ENCODE measurements at regions not wholly inside any gene's neighbourhood (a gene's known extent, or its start where the extent isn't known, plus 50 kb on each side); places are given as distances from the start of the nearest gene placed in this dataset.
"Not testable (repeated sequence)": the region's sequence is repeated elsewhere in the genome, so short reads cannot be mapped to it uniquely, and the experiment has no call there.

DNA sequence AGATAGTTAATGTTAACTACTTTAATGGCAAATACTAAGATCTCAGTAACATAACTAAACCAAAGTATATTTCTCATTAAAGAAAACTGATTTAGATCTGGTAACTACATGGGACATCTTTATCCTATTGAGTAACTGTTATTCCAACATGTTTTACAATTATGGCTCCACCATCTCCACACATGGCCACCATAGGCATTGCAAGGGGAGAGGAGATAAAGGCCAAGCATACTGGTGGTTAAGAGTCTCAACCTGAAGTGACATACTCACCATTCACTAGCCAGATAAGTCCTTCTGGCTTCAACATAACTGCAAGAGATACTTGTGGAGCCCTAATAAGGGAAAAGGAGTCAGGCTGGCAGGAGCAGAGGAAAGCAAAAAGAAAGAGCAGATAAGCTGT lies 1586.4 kb upstream of the SPRY2 start:
- ATAC-seq, result no peak
- intact Hi-C loops (cut with DNase I), result no loop called here
- no peak for DNase-seq

DNA sequence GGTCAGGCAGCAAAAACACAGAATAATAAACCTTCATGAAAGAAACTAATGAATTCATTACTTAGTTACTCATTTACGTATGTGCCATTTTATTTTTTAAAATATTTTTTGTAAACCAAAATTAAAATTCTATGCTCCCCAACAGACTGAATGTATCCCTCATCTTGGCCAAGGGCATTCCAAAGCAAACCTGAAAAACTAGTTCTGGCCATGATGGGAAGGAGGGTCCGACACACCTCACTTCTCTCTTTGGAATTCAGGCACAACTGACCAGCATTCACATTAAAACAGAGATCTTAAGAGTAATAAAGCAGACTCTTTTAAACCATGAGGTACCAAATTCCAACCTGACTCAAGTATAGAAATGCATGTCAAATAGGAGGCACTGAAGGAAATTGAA lies 1576.9 kb upstream of the SPRY2 start:
- DNase-seq, result no peak
- ATAC-seq, result no peak
- intact Hi-C loops (cut with DNase I), result no loop called here

DNA sequence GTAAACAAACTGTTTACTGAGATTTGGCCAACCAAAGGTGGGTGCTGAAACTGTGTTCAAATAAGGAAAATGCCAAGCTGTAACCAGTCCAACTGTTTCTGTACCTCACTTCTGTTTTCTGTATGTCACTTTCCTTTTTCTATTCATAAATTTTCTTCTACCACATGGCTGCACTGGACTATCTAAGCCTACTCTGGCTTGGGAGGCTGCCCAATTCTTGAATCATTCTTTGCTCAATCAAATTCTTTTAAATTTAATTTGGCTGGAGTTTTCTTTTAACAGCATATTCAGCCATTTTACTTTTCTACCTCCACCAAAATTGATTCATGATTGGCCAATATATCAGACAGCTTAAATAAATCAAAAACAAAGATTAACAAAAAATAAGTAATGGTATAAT lies 1575.5 kb upstream of the SPRY2 start:
- intact Hi-C loops (cut with DNase I), result no loop called here
- ATAC-seq, result no peak
- no peak for DNase-seq

DNA sequence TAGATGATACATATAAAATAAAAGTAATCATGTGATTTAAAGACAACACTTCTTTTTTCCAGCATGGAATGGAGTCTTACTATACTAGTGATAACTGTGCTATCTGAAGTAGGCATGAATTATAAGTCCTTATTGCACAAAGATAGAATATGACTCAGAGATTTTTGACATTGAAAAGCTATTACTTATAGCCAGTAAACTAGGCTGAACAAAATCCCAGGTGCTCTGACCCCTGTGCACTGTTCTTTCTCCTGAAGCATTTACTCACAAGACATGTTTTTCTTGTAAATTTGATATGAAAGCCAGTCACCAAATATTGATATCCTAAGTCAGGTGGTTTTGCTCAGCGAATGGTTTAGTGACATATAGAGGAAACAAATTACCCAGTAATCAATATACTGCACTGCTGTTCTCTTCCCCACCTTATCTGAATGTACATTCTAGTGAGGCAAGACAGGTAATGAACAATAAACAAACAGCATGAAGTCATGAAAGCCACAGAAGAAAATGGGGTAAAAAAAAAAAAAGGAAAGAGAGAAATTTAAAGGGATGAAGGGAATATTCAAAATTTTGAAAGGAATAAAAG lies 1567.0 kb upstream of the SPRY2 start:
- intact Hi-C loops (cut with DNase I), result no loop called here
- no peak for DNase-seq
- no peak for ATAC-seq

DNA sequence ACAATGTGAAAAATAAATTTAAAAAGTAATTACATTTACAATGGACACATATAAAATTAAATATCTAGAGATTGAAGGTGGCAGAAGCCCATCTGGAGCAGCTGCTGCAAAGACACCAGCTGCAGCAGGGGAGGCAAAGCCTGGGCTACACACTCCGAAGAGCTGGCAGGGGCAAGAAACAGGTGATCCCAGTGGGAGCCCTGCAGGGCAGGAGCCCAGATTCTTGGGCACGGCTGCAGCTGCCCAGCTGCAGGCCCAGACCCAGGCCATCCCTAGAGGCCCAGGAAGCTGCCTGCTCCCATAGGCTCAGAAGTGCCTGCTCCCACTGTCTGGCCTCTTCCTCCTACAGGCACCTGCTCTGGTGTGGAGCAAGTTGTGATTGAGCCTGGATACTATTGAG lies 1547.9 kb upstream of the SPRY2 start:
- DNase-seq, result no peak
- ATAC-seq, result no peak
- intact Hi-C loops (cut with DNase I), result no loop called here

DNA sequence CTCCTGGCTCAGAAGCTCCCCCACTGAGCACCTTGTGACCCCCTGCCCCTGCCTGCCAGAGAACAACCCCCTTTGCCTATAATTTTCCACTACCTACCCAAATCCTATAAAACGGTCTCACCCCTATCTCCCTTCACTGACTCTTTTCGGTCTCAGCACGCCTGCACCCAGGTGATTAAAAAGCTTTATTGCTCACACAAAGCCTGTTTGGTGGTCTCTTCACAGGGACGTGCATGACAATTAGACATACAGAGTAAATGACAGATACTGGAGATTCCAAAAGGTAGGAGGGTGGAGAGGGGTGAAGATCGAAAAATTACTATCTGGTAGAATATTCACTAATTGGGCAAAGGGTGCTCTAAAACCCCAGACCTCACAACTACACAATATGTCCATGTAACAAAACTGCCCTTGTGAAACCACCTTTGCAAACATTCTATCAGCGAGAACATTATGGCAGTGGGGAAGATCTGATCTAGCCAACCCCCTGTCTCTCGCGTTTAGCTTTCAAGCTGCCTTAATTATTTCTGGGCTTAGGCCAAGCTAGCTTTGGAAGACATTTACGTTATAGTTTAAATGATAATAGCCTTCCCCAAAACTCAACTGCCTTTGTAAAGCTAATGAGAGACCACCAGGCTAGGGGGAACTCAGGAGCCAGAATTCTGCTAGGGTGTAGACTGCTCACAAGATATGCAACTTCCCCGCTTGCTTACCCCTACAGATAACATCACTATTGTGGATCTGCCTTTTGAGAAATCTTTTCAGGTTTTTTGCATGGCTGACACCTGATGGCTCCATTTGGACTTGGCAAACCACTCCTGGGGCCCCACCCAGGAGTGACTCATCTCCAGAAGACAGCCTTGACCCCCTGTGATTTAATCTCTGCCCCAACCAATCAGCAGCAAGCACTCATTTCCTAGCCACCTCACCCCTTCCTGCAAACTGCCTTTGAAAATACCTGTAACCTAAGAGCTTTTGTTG lies 1534.0 kb upstream of the SPRY2 start:
- no peak for ATAC-seq
- intact Hi-C loops (cut with DNase I), result no loop called here
- no peak for DNase-seq

DNA sequence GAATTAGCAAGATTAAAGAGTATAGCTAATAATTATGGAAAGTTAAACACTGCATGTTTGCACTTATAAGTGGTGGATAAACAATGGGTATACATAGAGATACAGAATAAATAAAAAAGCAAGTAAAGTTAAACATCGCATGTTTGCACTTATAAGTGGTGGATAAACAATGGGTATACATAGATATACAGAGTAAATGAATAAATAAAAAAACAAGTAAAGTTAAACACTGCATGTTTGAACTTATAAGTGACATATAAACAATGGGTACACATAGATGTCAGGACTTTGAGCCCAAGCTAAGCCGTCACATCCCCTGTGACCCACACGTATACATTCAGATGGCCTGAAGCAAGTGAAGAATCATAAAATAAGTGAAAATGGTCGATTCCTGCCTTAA lies 1533.3 kb upstream of the SPRY2 start:
- intact Hi-C loops (cut with DNase I), result no loop called here
- ATAC-seq (no peak), DNase-seq (no peak)

DNA sequence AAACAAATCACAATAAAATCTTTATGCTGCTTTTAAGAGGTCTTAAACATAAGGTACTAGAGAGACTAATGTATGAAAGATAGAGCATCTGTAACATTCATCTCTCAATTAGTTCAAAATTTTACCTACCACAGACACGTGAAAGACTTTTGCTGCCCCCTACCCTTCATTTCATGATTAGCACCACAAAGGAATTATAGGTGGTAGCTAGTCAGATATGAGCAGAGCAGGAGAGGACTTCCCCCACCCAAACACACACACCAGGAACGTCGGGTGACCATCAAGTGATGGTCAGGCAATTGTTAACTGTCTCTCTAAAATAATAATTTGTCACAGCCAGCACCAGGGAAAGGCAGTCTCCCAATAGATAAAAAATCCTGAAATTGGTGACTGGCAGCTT lies 1531.7 kb upstream of the SPRY2 start:
- intact Hi-C loops (cut with DNase I), result no loop called here
- no peak for ATAC-seq
- DNase-seq, result no peak

DNA sequence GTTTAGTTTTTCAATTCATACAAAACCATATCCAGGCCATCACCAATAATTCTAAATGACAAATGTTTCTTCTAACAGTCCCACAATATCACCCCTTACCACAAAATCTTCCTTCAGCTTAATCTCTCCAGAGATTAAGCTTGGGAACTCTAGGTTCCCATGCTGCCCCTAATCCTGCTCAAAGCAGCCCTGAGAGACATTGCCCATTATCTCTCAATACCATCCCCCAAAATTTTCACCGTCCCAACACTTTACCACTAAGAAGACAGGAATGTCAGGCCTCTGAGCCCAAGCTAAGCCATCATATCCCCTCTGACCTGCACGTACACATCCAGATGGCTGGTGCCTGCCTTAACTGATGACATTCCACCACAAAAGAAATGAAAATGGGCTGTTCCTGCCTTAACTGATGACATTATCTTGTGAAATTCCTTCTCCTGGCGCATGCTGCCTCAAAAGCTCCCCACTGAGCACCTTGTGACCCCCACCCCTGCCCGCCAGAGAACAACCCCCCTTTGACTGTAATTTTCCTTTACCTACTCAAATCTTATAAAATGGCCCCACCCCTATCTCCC lies 1530.9 kb upstream of the SPRY2 start:
- DNase-seq; ATAC-seq; intact Hi-C loops (cut with DNase I): not testable (repeated sequence)

DNA sequence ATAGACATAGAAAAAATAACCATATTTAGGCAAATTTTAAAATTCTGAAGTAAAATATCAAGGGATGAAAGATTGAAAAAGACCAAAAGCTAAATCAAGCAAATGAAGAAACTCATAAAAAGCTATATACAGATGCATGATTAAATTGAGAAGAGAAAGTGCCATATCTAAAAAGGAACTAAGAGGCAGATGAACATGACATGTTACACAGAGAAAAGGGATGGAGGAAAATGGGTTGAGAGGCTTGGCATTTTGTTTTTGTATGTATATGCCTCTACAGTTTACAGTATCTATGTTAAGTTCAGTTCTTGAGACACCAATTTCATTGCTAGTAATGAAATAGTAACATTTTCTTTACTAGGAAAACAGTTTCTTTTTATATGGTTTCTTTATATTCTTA lies 1507.4 kb upstream of the SPRY2 start:
- no peak for ATAC-seq
- no peak for DNase-seq
- intact Hi-C loops (cut with DNase I), result no loop called here

DNA sequence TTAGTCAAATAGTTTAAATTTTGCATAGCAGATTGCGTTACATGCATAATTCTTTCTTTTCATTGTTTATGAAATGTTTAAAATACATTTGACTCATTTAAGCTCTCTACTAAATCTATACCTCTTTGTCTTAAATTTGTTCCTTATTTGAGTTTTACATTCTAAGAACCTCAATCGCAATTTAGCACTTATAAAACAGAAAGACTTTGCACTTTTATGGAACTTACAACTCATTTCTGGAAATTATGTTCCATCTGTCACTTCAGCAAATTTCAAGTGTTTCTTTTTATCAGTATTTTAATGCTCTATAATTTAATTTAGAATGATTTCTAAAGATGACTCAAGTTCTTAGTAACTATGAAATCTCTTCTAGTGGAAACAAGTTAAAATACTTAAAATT lies 1505.8 kb upstream of the SPRY2 start:
- ATAC-seq (no peak), DNase-seq (no peak)
- intact Hi-C loops (cut with DNase I), result no loop called here

DNA sequence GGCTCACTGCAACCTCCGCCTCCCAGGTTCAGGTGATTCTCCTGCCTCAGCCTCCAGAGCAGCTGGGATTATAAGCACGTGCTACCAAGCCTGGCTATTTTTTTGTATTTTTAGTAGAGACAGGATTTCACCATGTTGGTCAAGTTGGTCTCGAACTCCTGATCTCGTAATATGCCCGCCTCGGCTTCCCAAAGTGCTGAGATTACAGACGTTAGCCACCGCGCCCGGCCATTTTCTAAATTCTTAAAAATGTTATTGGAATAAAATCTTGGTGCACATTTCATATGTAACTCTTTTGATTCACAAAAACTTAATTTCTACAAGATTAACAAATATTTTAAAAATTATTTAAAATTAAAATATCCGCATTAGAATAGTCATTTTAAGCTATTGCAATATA lies 1480.3 kb upstream of the SPRY2 start:
- no peak for ATAC-seq
- no peak for DNase-seq
- intact Hi-C loops (cut with DNase I), result no loop called here

DNA sequence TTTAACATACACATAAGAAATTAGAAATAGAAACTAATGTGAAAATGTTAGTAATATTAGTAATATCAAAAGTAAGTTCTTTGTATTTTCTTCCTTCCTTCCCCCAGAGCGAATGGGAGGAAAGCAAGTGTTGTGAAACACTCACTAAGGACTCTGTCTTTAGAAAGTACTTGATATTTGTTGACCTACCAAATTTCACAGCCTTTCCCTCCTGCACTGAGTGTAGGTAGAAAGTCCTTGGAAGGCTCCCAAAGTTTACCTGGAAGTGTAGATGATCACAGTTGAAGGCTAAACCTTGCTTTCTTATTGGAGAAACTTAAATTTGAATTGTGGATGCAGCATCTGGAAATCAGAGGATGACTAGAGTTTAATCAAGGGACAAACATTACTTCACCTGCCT lies 1459.5 kb upstream of the SPRY2 start:
- intact Hi-C loops (cut with DNase I), result no loop called here
- DNase-seq (no peak), ATAC-seq (no peak)

DNA sequence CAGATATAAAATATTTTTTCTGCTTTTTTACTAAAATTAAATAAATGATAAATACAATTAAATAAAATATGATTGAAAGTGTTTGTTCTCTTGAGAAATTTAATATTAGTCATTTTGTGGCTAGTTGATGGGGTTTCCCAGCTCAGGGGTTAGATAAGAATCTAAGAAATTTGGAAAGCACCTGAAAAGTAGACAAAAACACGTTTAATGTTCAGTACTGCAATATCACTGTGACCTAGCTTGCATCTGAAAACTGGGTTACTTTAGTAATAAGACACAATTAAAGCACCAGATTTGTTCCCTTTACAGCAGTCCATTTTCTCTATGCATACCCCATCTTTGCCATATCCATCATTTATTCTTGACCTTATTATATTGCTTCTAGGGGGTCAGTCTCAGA lies 1454.8 kb upstream of the SPRY2 start:
- DNase-seq (no peak), ATAC-seq (no peak)
- intact Hi-C loops (cut with DNase I), result no loop called here

DNA sequence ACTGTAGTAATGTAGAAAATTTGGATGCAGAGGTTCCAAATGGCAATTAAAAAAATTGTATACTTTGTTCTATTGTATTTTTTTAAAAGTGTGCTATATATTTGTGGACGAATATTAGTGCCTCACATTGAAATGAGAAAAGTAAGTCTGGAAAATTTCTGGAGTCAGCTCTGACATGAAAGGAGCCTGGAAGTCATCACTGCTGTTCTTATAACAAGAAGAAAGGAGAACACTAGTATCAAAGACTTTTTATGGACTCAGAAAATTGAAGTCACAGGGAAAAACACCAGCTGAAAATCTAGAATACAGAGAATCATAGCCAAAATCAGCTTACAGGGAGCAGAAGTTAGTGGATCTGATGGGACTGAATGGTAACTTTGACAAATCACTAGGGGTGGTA lies 1450.7 kb upstream of the SPRY2 start:
- DNase-seq (no peak), ATAC-seq (no peak)
- intact Hi-C loops (cut with DNase I), result no loop called here

DNA sequence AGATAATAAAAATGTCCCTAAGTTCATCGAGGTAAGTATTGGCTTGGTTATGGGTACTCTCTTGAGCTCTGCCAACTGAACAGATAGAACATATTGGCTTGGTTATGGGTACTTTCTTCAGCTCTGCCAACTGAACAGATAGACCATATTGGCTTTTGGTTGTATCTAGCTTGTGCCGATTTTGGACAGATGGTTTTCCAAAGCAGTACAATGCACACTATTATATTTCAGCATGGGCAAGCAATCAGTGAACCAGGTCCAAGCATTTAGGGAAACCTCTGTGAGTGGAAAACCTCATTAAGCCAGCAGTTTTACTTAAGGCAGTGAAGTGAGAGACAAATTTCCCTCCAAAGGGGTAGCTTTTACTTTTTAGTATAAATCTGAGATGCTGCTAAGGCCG lies 1440.5 kb upstream of the SPRY2 start:
- ATAC-seq (no peak), DNase-seq (no peak)
- intact Hi-C loops (cut with DNase I), result no loop called here

DNA sequence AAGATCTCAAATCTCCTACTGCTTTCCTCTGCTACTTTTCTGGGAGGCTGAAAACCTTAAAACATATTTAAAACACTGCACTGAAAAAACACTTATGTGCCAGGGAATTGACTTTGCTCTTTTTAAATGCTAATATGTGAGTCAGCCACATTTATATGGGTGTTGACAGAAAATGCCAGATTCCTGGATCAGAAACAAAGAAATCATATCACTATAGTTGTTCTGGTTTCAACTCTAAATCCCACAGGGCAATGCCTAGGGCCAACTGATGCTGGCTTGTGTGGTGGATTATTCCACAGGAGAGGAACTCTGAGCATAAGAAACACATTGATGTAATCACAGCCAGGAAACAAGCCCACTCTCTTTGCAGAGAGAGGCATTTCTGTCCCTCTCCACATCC lies 1439.0 kb upstream of the SPRY2 start:
- no peak for ATAC-seq
- intact Hi-C loops (cut with DNase I), result no loop called here
- DNase-seq, result no peak

DNA sequence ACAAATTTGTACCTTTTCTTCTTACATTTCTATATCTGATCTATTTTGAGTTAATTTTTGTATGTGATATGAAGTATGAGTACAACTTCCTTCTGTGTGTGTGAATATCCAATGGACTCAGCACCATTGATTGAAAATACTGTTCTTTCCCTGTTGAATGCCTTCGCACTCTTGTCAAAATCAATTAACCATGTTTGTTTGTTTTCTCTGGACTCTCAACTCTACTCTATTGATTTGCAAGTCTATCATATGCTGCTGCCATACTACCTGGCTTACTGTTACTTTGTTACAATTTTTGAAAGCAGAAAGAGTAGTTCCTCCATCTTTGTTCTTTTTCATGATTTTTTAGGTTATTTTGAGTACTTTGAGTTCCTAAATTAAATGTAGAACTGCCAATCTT lies 1437.4 kb upstream of the SPRY2 start:
- DNase-seq (no peak), ATAC-seq (no peak)
- intact Hi-C loops (cut with DNase I), result no loop called here

DNA sequence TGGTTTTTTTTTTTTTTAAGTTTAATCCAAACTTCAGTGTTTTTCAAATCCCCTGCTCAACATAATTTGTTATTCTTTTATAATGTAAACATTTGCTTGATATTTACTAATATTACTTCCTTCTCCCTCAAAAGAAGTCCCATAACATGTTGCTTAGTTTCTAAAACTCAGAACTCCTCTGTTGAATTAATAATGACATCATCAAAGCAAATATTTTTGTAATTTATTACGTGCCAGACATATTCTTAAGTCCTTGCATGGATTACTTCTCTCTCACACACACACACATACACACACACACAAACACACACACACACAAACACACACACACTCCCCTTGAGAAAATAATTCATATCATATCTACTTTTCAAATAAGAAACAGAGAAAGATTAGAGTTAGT lies 1432.3 kb upstream of the SPRY2 start:
- DNase-seq (no peak), ATAC-seq (no peak)
- intact Hi-C loops (cut with DNase I), result no loop called here

DNA sequence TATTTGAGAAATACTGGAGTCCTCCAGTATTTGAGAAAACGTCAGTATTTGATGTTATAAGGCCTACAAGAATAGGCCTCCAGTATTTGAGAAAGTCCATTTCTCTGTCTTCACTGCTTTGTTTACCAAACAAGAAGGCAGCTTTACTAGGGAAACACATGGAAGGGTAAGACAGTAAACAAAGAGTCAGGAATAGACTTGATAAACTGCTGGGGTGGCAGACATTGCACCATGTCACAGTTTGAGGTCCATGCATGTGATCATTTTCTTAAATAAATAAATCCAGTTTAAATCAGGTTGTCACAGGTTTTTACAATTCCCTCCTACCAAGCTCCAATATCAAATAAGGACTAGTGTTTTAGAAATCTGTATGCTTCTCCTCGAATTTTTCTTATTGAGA lies 1431.0 kb upstream of the SPRY2 start:
- ATAC-seq (no peak), DNase-seq (no peak)
- intact Hi-C loops (cut with DNase I), result no loop called here
